ENCODE measurements at regions not wholly inside any gene's neighbourhood (a gene's known extent, or its start where the extent isn't known, plus 50 kb on each side); places are given as distances from the start of the nearest gene placed in this dataset.

GRCh38 chr20:57897891-57898290 is 188.1 kb upstream of the PMEPA1 start:
- Histone ChIP-seq H3K4me2 (ENCODE audit: insufficient read depth, insufficient read length, low read length) (no peak overlapping the region), H2AK5ac (ENCODE audit: insufficient read length, low read length) (no peak overlapping the region), H3K79me2 (ENCODE audit: insufficient read depth, low read length) (no peaks in the 10 kb centered on the region), H3K56ac (ENCODE audit: insufficient read length, low read depth, low read length) (no peak overlapping the region), H3K4me1 (ENCODE audit: insufficient read depth, low read length) (no peaks in the 10 kb centered on the region), H3K79me1 (ENCODE audit: insufficient read depth, low read depth, low read length, poor library complexity, severe bottlenecking) (no peaks in the 10 kb centered on the region), H2BK5ac (ENCODE audit: insufficient read length, low read length) (no peak overlapping the region), H3K9me3 (ENCODE audit: control insufficient read depth, low read depth, low read length) (no peaks in the 10 kb centered on the region), H3K23ac (ENCODE audit: insufficient read length, low read depth, low read length) (no peak overlapping the region), H3K27me3 (ENCODE audit: insufficient read depth, low read length) (0 out of 2 replicates have a peak, but pooled peaks cover 2% of the 10 kb centered on the region), H3K27ac (ENCODE audit: insufficient read length, low read depth, low read length) (no peak overlapping the region), H2BK15ac (ENCODE audit: low read depth, low read length) (no peak overlapping the region), H4K20me1 (ENCODE audit: control insufficient read depth, insufficient read depth, insufficient read length) (no peaks in the 10 kb centered on the region), H3K4ac (ENCODE audit: low read depth, low read length) (no peak overlapping the region), H4K5ac (ENCODE audit: insufficient read length, low read depth, low read length) (no peak overlapping the region), H3K9ac (ENCODE audit: extremely low read depth, insufficient read length, low read length) (no peak overlapping the region), H2BK12ac (ENCODE audit: insufficient read length, low read depth, low read length) (no peak overlapping the region), H4K91ac (ENCODE audit: insufficient read length, low read depth, low read length) (no peak overlapping the region), H3T11ph (ENCODE audit: low read length) (no peak overlapping the region), H3K18ac (ENCODE audit: insufficient read length, low read depth, low read length) (no peak overlapping the region), H2AFZ (ENCODE audit: low read length) (no peak overlapping the region), H3K23me2 (ENCODE audit: insufficient read length, low read depth, low read length, poor library complexity, severe bottlenecking) (no peaks in the 10 kb centered on the region), H2BK120ac (ENCODE audit: low read depth, low read length, poor library complexity, severe bottlenecking) (no peak overlapping the region), H3K14ac (ENCODE audit: insufficient read depth, low read length) (no peak overlapping the region), H4K8ac (replicated peaks; ENCODE audit: insufficient read length, low read depth, low read length) (no peak overlapping the region), H2BK20ac (ENCODE audit: low read depth, low read length, poor library complexity, severe bottlenecking) (no peak overlapping the region)
- no peak for TF ChIP-seq CTCF (conservative IDR thresholded peaks at IDR 0.05)
- Mint-ChIP-seq H3K4me3 (no peak overlapping the region), H3K27ac (no peak overlapping the region; a peak in 1 of 7 replicates), H3K4me1 (peaks cover 15 to 26% of the 10 kb centered on the region in 2 experiments), H3K9me3 (no peaks in the 10 kb centered on the region), H3K27me3 (ENCODE audit: low read depth) (peaks cover 11% of the 10 kb centered on the region), H3K36me3 (ENCODE audit: insufficient read depth in 1 of 3, low read depth in 3 of 3) (no peaks in the 10 kb centered on the region)
- no CpG with 5 or more reads among the region's 4 CpGs for WGBS (ENCODE audit: extremely low coverage, insufficient read length, low lambda C conversion rate)
- DNase-seq: no peak
